Kidney epithelial cell (primary cell): ENCODE measurements at regions not wholly inside any gene's neighbourhood (a gene's known extent, or its start where the extent isn't known, plus 50 kb on each side); places are given as distances from the start of the nearest gene placed in this dataset.

Source experiments
- DNase-seq: peaks from one replicate; pipeline ENCODE4 v3.0.0-alpha.2; 2010; ENCODE audit warnings: low read depth
- H3K27me3 ChIP-seq: 2 replicates; pipeline ENCODE4 v1.6.0; 2011; ENCODE audit warnings: low read length; ENCODE audit not compliant: control insufficient read depth, insufficient read depth
- H3K36me3 ChIP-seq: 2 replicates; pipeline ENCODE4 v1.5.1; 2011; ENCODE audit warnings: low read length; ENCODE audit not compliant: control insufficient read depth, insufficient read depth
- H3K4me3 ChIP-seq: 2 replicates; pipeline ENCODE4 v1.5.1; 2011; ENCODE audit warnings: low read depth, mild to moderate bottlenecking, control low read depth, low read length
- TF ChIP-seq, protein P1 (sequence below): IDR thresholded peaks from 2 replicates; pipeline ENCODE4 v1.5.1; 2011; ENCODE audit warnings: mild to moderate bottlenecking, moderate library complexity, low read length, control low read depth, inconsistent platforms; ENCODE audit not compliant: insufficient read depth, poor library complexity, severe bottlenecking

DNA sequence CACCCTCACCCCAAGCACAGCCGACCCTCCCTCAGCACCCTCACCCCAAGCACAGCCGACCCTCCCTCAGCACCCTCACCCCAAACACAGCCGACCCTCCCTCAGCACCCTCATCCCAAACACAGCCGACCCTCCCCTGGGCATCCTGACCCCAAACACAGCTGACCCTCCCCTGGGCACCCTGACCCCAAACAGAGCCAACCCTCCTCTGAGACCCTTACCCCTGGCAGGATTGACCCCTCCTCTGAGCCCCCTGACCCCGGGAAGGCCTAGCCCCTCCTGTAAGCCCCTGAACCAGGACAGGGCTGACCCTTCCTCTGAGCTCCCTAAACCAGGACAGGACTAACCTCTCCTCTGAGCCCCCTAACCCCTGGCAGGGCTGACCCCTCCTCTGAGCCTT lies 84.4 kb upstream of the RAB6C start:
- no peak for DNase-seq
- Histone ChIP-seq H3K36me3 (no peaks in the 10 kb centered on the region), H3K4me3 (no peak overlapping the region), H3K27me3 (no peaks in the 10 kb centered on the region)
- TF ChIP-seq, protein P1, sequence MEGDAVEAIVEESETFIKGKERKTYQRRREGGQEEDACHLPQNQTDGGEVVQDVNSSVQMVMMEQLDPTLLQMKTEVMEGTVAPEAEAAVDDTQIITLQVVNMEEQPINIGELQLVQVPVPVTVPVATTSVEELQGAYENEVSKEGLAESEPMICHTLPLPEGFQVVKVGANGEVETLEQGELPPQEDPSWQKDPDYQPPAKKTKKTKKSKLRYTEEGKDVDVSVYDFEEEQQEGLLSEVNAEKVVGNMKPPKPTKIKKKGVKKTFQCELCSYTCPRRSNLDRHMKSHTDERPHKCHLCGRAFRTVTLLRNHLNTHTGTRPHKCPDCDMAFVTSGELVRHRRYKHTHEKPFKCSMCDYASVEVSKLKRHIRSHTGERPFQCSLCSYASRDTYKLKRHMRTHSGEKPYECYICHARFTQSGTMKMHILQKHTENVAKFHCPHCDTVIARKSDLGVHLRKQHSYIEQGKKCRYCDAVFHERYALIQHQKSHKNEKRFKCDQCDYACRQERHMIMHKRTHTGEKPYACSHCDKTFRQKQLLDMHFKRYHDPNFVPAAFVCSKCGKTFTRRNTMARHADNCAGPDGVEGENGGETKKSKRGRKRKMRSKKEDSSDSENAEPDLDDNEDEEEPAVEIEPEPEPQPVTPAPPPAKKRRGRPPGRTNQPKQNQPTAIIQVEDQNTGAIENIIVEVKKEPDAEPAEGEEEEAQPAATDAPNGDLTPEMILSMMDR: no peak

DNA sequence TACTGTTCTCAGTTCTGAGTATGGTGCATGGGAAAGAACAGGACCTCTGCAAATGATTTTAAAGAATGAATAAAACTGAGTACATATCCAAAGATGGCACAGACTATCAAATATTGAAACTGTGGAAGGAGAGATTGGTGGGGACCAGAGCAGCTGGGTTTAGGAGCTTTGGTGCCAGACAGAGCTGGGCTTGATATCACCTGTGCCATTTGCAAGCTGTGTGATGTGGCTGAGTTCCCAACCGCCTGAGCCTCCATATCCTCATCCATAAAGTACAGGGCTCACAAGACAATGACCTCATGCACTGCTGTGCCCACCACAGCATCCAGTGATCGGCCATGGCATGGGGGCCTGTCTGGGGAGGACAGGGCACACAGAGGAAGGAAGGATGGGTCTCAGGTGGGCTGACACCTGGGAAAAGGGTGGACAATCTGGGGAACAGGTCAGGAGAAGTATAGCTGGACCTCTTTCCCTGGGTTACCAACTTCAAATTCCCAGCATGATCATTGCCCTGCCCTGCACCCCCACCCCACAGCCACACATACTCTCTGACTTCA lies 83.9 kb upstream of the RAB6C start:
- Histone ChIP-seq H3K4me3 (no peak overlapping the region), H3K36me3 (no peaks in the 10 kb centered on the region), H3K27me3 (no peaks in the 10 kb centered on the region)
- TF ChIP-seq, protein P1: no peak
- no peak for DNase-seq

DNA sequence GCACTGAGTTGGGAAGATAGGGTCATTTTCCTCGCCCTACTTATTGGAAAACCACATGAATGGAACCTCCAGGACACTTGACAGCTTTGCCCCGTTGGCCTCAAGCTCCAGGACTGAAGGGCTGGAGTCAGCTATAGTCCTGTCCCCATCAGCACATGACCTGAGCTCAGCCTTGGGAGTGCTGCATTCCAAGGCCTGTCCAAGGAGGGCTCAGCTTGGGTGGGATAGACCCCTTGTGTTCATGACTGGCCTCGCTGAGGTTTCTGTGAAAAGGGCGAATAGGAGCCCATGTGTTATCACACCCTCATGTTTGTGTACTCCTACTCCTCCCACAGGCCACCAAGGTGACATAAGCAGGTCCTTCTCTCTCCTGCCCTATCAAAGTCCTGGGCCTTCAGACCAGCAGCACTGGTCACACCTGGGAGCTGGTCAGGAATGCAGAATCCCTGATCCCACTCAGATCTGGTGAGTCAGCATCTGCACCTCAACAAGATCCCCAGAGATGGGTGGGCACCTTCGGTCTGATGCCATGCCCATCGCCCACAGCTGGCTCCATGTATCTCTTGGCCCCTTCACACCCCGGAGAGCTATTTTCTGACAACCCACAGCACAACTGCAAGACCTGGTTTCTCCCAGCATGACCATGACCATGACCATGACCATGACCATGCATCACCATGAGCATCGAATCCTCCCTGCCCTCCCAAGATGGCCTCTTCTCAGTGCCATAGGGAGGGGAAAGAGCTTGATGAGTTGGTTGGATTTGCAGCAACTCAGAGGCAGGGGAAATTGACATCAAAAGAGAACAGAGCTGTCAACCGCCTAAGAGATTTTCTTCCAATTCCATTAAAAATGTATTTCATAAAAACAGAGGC lies 83.0 kb upstream of the RAB6C start:
- DNase-seq: no peak
- H3K27me3 ChIP-seq: no peaks in the 10 kb centered on the region
- TF ChIP-seq, protein P1: no peak

DNA sequence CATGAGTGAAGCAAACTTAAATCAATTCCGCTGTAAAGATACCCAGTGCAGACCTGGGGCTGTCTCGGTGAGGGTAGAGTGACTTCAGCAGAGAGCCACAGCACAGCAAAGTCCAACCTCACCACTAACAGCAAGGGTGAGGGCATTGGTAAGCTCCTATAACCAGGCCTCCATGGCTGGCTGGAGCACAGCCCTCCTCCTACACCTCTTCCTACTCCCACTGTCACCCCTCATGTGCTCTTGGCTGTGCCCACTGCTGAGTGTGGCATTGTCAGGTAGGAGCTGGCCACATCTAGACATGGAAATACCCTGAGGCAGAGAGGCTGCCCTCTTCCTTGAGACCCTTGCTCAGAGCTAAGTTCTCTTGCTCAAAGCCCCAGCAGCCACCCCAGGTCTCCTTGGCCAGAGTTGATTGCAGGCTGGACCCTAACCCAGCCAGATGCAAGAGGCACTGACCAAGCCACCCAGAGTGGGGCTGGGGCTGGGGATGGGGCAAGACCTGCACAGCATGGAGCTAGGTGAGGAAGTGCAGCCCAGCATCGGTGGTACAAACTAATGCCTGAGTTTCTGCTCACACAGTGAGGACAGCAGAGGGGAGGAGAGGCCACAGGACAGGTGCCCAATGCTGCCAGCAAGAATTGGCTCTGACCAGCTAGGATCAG lies 77.6 kb upstream of the RAB6C start:
- Histone ChIP-seq H3K36me3 (no peaks in the 10 kb centered on the region), H3K4me3 (no peak overlapping the region), H3K27me3 (no peaks in the 10 kb centered on the region)
- TF ChIP-seq, protein P1: no peak
- DNase-seq: no peak

More for the DNA sequence above, 83.0 kb upstream of the RAB6C start:
- H3K4me3 ChIP-seq: no peak overlapping the region
- no peaks in the 10 kb centered on the region for H3K36me3 ChIP-seq

DNA sequence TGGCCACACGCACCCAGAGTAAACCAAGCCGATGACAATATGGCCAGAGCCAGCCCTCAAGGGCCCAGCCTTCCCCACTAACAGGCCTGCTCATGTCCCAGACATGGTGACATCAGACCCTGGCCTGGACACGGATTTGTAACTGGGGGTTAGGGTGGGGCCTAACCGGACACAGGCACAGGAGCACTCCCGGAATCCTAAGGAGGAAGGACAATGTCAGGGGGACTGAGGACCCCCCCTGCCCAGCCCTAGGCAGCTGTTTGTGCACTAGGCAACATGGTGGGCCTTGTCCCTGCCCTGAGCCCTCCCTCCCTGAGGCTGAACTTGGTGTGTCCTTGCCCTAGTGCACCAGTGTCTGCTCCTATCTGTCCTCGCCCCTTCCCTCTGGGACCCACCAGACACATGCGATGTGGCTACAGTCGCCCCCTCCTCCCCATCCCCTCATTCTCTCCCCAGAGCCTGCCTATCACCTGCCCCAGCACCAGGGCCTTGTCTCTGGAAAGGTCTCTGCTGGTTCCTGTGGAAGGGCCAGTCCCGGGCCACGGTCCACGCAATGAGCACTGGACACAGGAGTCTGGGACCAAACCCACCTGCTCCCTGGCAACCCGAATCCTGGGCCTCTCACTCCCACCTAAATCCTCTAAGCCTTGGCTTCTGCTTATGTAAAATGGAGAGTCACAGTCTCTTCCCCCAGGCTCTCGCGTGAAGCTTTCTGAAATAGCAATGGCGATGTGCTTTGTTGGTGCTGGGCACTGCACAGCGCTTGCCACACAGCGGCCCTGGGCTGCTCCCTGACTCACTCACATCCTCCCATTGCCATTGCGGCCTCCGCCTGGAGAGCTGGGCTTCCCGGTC lies 76.5 kb upstream of the RAB6C start:
- TF ChIP-seq, protein P1: no peak
- Histone ChIP-seq H3K27me3 (no peaks in the 10 kb centered on the region), H3K4me3 (no peak overlapping the region), H3K36me3 (no peaks in the 10 kb centered on the region)
- DNase-seq: no peak
